ENCODE measurements at regions not wholly inside any gene's neighbourhood (a gene's known extent, or its start where the extent isn't known, plus 50 kb on each side); places are given as distances from the start of the nearest gene placed in this dataset.

DNA sequence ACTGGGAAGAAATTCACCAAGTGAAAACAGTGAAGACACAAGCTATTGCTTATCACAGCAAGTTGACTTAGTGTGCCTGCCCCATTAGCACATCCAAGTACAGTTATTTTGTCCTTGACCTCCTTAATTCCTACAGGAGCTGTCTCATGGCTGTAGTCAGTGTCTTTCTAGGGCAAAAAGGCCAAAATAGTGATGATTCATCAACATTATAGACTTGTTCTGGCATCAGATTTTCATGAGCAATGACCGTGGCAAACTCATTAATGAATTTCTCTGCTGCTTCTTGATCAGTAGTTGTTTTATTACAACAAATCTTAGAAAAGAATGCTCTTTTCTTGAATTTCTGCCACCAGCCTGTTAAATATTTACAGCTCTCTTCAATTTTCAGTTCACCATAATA, 1169.3 kb upstream of the DDX18 start:
- Histone ChIP-seq H3K27ac (no peak overlapping the region), H3K4me3 (no peak overlapping the region)

DNA sequence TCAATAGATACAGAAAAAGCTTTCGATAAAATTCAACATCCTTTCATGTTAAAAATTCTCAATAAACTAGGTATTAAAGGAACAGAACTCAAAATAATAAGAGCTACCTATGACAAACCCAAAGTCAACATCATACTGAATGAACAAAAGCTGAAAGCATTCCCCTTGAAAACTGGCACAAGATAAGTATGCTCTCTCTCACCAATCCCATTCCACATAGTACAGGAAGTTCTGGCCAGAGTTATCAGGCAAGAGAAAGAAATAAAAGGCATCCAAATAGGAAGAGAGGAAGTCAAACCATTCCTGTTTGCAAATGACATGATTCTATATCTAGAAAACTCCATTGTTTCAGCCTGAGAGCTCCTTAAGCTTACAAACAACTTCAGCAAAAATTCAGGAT, 1145.8 kb upstream of the DDX18 start:
- Histone ChIP-seq H3K4me3 (no peak overlapping the region), H3K27ac (no peak overlapping the region)

DNA sequence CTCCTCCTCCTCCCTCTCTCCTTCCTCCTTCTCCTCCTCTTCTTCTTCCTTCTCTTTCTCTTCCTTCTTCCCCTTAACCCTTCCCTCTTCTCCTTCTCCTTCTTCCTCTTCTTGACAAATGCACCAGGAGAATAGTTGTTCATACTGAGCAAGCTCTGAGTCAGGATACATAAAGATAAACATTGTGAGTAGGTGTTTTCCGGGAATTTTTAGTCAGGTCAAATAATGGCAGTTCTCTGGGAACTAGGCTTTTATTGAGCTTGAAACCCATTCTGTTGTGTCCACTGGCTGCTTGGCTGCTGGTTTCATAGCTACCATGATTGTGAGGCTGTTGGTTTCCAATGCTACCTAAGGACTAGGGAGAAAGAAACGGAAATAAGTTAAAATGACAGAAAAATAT, 1144.7 kb upstream of the DDX18 start:
- no peak overlapping the region for H3K27ac ChIP-seq

DNA sequence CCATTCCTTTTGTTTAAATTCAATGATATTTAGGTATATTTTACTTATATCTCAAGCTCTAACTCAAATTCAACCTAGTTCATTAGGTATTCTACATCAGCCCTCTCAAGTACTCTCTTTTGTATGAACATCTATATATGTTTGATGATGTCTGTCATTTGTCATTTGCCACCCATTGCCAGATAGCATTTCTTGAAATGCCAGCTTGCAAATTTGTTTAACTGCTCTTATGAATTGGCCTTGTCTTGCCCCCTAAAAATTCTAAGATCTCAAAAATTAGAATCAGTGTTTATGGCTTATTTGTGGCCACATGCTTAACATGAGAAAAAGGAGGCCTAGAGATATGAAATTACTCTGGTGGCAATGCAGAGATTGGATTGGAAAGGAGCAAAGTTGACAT, 1140.3 kb upstream of the DDX18 start:
- Histone ChIP-seq H3K4me3 (no peak overlapping the region), H3K27ac (no peak overlapping the region)

More for the DNA sequence above, 1144.7 kb upstream of the DDX18 start:
- H3K4me3 ChIP-seq: no peak overlapping the region

DNA sequence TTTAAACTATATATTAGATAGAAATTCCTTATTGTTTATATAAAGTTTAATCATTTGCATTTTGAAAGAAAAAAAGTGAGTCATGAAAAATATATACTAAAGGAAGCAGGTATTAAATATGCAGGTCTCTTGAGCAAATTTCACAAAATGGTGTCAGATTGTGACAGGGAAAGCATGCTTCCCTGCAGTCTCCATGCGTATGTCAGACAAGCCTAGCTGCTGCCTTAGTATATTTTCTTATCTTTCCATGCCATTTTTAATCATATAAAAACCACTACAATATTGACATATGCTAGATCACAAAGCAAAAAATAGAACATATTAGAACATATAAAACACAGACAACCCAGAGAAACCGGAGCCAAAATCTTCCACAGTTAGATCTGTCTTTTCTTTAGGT, 1137.7 kb upstream of the DDX18 start:
- Histone ChIP-seq H3K4me3 (no peak overlapping the region), H3K27ac (no peak overlapping the region)

DNA sequence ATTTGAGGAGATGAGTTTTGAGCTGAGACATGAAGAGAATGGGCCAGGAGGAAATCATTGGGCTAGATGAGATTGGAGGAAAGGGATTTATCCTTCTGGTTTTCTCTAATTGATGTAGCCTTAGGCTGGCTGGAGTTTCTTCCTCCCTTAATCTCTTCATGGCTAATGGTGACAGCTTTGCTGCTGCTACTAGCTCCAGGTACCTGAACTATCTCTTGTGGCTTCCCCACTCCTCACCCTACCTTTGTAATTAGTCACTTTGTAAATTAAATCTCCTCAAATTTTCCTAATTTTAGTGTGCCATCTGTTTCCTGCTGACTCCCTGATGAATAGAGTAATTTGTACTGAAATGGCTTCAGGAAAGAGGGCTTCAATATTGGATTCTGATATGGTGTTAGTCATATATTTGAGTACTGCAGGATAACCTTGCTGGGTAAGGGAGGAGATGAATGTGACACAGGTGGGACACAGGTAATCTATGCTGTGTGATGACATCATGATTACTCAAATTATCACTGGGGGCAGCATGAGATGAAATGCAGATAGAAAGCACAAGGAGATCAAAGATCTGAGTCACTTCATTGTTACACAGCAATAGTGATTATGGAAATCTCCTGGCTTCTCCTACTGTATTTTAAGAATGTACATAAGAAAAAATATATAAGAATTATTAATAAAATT, 1134.1 kb upstream of the DDX18 start:
- Histone ChIP-seq H3K4me3 (no peak overlapping the region), H3K27ac (no peak overlapping the region)

DNA sequence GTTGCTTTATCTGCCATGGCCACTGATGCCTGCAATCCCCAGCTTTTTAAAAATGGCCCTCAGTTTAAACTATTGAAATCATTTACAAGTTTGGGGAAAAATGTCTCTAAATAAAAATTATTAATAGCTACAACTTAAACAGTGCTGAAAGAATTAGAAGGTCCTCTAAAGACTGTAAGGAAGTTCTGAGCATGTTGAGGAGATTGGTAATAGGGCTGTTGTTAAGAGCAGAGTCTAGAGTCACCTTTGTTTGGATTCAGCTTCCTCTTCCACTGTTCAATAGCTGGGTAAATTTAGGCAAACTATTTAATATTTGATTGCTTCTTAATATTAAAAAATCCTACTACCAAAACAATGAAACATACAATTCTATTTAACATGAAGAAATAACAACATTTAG, 1127.1 kb upstream of the DDX18 start:
- Histone ChIP-seq H3K4me3 (no peak overlapping the region), H3K27ac (no peak overlapping the region)

DNA sequence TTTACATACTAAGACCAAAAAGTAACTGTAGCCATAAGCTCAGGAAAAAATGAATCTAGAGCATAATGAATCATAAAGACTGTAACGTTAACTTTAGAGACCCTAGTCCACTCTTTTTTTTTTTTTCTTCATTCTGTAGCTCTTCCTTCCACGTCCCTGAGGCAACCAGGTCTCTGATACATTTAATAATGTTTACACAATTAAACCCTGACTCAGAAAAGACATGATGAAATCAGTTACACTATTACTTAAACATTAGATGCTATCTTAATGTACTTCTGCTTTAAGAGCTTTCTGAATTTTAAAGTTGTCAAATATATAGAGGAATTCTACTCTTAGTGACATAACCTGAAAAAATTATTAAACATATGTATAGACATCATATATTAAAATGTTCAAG, 1121.5 kb upstream of the DDX18 start:
- Histone ChIP-seq H3K4me3 (no peak overlapping the region), H3K27ac (no peak overlapping the region)

DNA sequence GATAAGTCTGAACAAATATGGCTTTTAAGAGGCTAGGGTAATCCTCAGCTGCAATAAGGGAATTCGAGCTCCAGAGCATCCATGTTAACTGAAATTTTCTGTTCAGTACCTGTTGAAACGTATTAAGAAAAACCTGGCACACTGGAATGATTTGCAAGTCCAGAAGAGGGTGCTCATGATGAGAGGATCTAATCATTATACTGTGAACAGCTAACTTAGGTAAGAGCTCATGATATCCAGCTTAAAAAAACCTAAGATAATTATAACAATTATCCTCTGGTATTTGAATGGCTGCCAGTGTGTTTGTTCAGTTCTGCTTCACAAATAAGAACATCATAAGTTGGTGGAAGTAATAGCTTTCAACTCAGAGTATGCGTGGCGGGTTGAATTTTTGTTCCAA, 1118.3 kb upstream of the DDX18 start:
- Histone ChIP-seq H3K27ac (no peak overlapping the region), H3K4me3 (no peak overlapping the region)

DNA sequence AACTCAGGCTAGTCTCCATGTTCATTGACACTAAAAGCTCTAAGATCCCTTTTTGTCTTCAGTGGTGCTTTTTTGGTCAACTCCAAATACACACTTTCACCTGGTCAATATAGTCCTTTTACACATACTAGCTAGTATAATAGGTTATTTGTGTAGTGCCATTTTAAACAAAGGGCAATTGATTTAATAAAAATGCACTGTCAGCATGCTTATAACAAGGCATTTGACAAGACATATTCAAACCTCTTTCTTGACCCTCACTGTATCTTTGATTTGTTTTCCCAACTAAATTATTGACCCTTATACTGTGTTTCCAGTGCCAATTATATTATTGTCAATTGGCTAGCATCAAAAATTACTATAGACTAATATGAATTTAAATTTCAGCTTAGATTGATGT, 1117.6 kb upstream of the DDX18 start:
- Histone ChIP-seq H3K27ac (no peak overlapping the region), H3K4me3 (no peak overlapping the region)

DNA sequence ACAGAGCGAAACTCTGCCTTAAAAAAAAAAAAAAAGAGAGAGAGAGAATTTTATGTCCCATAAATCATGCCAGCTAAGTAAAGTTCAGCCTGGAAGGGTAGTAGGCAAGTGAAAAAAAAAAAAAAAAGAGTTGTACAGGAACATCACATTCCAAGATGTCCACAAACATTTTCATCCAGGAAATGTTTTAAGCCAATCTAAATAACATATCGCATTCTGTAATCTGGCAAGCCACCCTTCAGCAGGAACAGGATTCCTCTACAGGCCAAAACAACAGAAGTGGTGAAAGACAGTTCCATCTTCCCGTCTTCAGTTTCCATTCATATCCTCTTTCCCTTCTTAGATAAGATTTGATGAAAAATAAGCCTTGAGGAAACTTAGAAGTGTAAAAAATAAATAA, 1108.1 kb upstream of the DDX18 start:
- Histone ChIP-seq H3K4me3 (no peak overlapping the region), H3K27ac (no peak overlapping the region)

DNA sequence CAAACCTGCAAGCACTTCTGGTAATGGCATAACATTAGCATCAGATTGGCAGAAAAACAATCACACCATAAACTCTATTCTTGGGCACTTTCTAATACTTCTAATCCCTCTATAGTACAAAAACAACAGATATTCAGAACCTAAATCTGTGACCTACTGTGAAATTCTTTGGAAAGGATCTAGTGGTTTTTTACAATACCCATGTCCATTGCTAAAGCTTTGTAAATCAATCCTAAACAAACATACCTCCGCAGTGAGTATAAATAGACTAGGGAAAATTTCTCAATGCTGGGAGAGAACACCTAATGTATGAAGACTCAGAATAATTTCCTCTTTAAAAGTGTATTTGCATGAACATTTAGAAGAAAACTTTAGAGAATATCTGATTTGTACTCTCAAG, 1098.5 kb upstream of the DDX18 start:
- Histone ChIP-seq H3K27ac (no peak overlapping the region), H3K4me3 (no peak overlapping the region)

DNA sequence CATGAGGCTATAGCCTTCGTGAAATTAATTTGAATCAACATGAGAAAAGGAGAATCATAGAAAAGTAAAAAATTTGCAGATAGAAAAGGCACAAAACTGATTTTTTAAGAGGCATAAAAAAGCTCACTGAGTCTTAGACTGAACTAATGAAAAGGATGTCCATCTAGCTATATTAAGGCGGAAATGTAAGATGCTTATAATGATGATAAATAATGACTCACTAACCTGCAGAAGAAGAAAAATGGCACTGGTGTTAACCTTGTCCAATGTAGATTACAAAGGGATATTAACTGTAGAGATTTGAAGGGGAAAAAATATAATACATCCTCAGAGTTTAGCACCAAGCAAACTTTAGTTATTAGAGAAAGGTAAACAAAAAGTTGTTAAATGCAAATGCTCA, 1098.0 kb upstream of the DDX18 start:
- Histone ChIP-seq H3K27ac (no peak overlapping the region), H3K4me3 (no peak overlapping the region)

DNA sequence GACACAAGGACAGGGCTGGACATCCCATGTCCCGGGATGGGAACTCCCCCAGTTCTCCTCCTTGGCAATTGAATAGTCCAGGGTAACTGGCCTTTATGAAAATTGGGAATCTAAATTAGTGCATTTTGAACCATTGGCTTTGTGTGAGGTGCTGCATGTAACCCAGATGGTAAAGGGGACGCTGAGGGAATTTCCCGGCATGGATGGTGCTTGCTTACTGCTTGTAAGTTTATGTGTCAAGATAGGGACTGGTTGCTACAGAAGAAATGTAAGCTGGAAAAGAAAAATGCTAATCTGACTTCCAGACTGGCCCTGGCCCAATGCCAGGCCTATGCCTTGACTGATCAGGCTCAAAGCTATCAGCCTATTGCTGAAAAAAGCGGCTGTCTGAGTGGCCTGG, 1096.7 kb upstream of the DDX18 start:
- H3K4me3 ChIP-seq: no peak overlapping the region

DNA sequence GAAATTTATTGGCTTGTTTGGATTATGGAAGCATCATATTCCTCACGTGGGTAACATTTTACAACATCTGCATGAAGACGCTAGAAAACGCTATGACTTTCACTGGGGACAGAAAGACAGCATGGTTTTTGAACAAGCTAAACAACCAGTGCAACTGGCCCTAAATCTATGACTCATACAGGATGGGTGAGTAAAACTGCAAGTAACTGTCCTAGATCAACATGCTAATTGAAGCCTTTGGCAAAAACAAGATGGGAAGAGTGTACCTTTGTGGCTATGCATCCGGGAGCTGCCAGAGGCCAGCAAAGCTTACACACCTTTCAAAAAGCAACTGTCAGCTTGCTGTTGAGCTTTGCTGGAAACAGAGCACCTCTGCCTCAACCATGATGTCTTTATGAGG, 1096.0 kb upstream of the DDX18 start:
- no peak overlapping the region for H3K27ac ChIP-seq
- H3K4me3 ChIP-seq: no peak overlapping the region

More for the DNA sequence above, 1096.7 kb upstream of the DDX18 start:
- no peak overlapping the region for H3K27ac ChIP-seq

DNA sequence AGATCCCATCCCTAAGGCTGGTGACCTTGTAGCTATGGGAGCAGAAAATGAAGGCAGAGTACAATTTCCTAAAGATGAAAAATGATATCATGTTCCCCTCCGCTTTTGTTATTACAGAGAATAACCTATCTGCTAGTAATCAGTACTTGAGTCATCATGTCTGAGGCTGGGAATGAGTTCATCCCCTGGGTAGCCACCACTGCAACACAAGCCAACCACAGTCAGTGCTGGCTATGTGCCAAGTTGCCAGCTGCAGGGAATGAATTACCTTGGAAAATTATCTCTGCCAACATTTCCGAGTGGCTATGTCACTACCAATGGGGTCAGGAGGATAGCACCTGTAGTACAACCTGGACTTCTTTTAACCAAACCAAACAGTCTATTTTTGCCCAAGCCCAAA, 1094.7 kb upstream of the DDX18 start:
- no peak overlapping the region for H3K4me3 ChIP-seq
- H3K27ac ChIP-seq: no peak overlapping the region

DNA sequence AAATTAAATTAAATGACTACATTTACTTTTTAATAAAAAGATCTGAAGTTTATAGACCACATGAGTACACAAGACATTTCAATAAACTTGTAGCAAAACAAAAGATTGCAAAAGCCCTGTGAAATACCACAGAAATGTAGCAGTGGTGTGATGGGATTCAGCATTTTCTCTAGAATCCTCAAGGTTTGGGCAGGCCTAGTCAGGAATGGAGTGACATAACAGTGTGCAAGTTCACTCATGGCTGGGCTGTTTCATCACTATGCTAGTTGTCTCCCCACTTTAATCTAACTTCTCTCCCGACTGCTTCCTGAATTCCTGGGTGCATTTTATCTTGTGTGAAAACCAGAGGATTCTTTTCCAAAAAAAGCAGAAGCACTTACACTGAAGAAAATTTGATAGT, 1089.9 kb upstream of the DDX18 start:
- H3K4me3 ChIP-seq: no peak overlapping the region
- H3K27ac ChIP-seq: no peak overlapping the region

DNA sequence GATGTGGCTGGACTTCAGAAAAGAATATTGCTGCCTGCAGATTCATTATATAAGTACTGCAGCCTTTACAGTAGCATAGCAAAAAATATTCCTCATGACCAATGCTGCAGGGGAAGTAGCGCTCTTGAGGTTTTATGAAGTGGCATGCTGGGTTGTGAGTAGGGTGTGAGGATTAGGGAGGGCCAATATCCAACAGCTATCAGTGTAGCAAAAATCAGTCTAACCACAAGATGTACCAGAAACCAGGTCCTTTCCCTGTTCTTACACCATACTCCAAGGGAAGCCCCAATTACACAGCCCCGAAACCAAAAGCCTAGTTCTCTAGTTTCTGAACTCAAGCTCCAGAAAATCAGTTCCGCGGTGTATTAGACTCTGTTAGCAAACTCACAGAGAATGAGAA, 1082.2 kb upstream of the DDX18 start:
- Histone ChIP-seq H3K27ac (no peak overlapping the region), H3K4me3 (no peak overlapping the region)

DNA sequence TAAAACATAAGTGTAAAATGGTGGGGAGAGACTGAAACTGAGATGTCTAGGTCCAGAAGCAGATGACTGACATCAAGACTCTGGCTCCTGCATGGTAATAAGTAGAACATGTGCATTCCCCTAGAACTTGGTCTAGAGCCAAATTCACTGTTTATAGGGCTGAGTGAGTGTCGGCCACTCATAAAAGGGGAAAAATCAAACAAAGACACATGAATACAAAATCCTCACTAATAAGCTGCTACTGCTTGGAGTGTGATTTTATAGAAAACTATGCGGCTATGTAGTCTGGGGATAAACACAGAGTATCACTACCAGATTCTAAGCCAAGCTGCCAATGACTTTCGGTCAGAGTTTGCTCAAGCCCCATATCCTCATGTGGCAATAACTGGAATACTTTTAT, 1080.8 kb upstream of the DDX18 start:
- Histone ChIP-seq H3K27ac (no peak overlapping the region), H3K4me3 (no peak overlapping the region)

DNA sequence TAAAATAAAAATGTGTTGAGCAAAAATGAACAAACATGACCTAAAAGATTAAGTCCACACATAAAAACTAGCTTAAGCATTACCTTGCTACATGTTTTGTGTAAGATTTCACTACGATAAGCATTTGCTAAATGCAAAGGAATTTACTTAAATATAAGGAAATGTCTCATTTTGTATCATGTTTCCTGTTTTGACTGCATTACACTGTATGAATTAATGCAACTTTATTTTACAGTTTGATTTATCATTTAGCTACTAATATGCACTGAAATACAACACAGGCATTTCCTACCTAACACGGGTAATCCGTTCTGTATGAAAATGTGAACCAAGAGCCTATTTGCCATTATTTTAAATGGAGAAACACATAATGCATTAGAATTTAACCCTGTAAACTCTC, 1076.5 kb upstream of the DDX18 start:
- Histone ChIP-seq H3K4me3 (no peak overlapping the region), H3K27ac (no peak overlapping the region)

DNA sequence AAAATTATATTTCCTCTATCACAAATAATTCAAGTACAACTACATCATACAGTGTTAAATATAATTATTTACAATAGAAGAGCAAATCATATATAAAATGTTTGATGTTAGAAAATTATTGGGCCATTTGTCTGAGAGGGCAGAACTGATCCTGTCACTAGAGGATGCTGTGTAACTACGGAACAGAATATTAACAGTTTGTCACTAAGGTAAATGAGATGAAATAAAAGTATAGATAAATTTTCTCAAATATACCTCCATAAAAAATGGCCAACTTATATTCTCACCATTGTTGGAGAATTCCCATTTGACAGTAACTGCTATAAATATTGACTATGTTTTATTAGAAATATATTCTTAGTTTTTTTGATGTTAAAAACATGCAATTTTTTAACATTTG, 1067.4 kb upstream of the DDX18 start:
- Histone ChIP-seq H3K4me3 (no peak overlapping the region), H3K27ac (no peak overlapping the region)

DNA sequence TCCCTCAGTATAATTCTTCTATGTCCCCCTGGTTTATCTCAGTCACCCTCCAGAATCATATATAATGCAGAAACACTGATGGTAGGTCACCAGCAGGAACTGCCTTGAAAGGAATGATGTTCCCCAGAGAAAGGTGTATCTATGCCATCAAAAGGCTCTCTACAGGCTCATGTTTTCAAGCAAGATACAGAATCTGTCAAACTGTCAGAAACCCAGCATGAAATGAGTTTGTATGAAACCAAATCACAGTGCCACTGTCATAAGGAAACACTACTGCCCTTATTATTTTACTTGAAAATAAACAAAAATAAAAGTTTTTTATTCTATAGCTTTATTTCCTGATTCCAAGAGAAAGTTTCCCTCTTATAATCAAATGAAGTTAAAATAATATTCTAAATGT, 1064.5 kb upstream of the DDX18 start:
- Histone ChIP-seq H3K4me3 (no peak overlapping the region), H3K27ac (no peak overlapping the region)

Data from skin epidermis (tissue), 12 donors.